IMR-90 (cell line): ENCODE measurements at regions not wholly inside any gene's neighbourhood (a gene's known extent, or its start where the extent isn't known, plus 50 kb on each side); places are given as distances from the start of the nearest gene placed in this dataset.
"Not testable (repeated sequence)": the region's sequence is repeated elsewhere in the genome, so short reads cannot be mapped to it uniquely, and the experiment has no call there.

Source experiments
- ATAC-seq: fragments of 200-7000 bp; cut with Tn5 transposase; 2 replicates; pipeline ENCODE4 v1.9.1; 2020; ENCODE audit warnings: low read depth, mild to moderate bottlenecking, moderate library complexity
- BruUV-seq: library from RNA; stranded (reverse); fragments of 400-500 nt; replicated peaks from 2 replicates; lab custom pipeline; 2021; lab: Mats Ljungman, UMichigan
- CTCF ChIA-PET: fragments of 300-600 bp; formaldehyde crosslinking; extraction: SDS; loops from one replicate; lab custom pipeline; 2021; ENCODE audit warnings: antibody characterized with exemption; lab: Yijun Ruan, JAX
- POLR2A ChIA-PET: fragments of 300-600 bp; sonication (Branson Sonifier 250); formaldehyde crosslinking; loops from one replicate; lab custom pipeline; 2022; ENCODE audit warnings: antibody characterized with exemption; ENCODE audit not compliant: unreplicated experiment; lab: Charles Lee
- DNase-seq: peaks from one replicate; pipeline ENCODE4 v3.0.0; 2013
- H2AFZ ChIP-seq: replicated peaks from 2 replicates; pipeline ENCODE3; 2013; ENCODE audit warnings: low read length, mild to moderate bottlenecking; ENCODE audit not compliant: poor library complexity
- H2AK5ac ChIP-seq: 2 replicates; pipeline ENCODE4 v1.6.1; 2013; ENCODE audit warnings: low read depth, low read length, inconsistent platforms
- H2AK9ac ChIP-seq: replicated peaks from 2 replicates; pipeline ENCODE3; 2013; ENCODE audit warnings: mild to moderate bottlenecking, low read depth, low read length, moderate library complexity; ENCODE audit not compliant: poor library complexity
- H2BK120ac ChIP-seq: 2 replicates; pipeline ENCODE4 v1.6.1; 2013; ENCODE audit warnings: low read depth, low read length, inconsistent platforms
- H2BK15ac ChIP-seq: 3 replicates; pipeline ENCODE4 v1.6.1; 2013; ENCODE audit warnings: low read depth, low read length, inconsistent platforms
- H2BK20ac ChIP-seq: 2 replicates; pipeline ENCODE4 v1.6.1; 2013; ENCODE audit warnings: low read depth, mild to moderate bottlenecking, inconsistent platforms, low read length, moderate library complexity
- H2BK5ac ChIP-seq: 2 replicates; pipeline ENCODE4 v1.6.1; 2013; ENCODE audit warnings: mild to moderate bottlenecking, low read depth, low read length, inconsistent platforms; ENCODE audit not compliant: poor library complexity, severe bottlenecking
- H3K14ac ChIP-seq: replicated peaks from 2 replicates; pipeline ENCODE4 v1.6.1; 2013; ENCODE audit warnings: low read depth, low read length, inconsistent platforms
- H3K18ac ChIP-seq: 2 replicates; pipeline ENCODE4 v1.6.1; 2013; ENCODE audit warnings: low read depth, low read length, control low read depth
- H3K23ac ChIP-seq: 2 replicates; pipeline ENCODE4 v1.6.1; 2013; ENCODE audit warnings: low read depth, low read length, inconsistent platforms
- H3K27ac ChIP-seq: 2 replicates; pipeline ENCODE4 v1.5.1; 2013; ENCODE audit warnings: mild to moderate bottlenecking, control low read depth, low read length; ENCODE audit not compliant: insufficient read depth
- H3K27me3 ChIP-seq: 2 replicates; pipeline ENCODE4 v1.6.1; 2013; ENCODE audit warnings: low read length; ENCODE audit not compliant: control insufficient read depth, insufficient read depth
- H3K36me3 ChIP-seq: 2 replicates; pipeline ENCODE4 v1.6.1; 2013; ENCODE audit warnings: low read length, mixed read lengths; ENCODE audit not compliant: control insufficient read depth, insufficient read depth
- H3K4ac ChIP-seq: 2 replicates; pipeline ENCODE4 v1.6.1; 2013; ENCODE audit warnings: low read depth, low read length, inconsistent platforms
- H3K4me1 ChIP-seq: 2 replicates; pipeline ENCODE4 v1.6.1; 2013; ENCODE audit warnings: low read length, mixed read lengths; ENCODE audit not compliant: control insufficient read depth, insufficient read depth
- H3K4me2 ChIP-seq: 2 replicates; pipeline ENCODE4 v1.6.1; 2013; ENCODE audit warnings: low read depth, mild to moderate bottlenecking, control low read depth, low read length, moderate library complexity
- H3K4me3 ChIP-seq: 2 replicates; pipeline ENCODE4 v1.5.1; 2013; ENCODE audit warnings: low read depth, mild to moderate bottlenecking, control low read depth, low read length, moderate library complexity; ENCODE audit not compliant: insufficient read depth
- H3K56ac ChIP-seq: 2 replicates; pipeline ENCODE4 v1.6.1; 2013; ENCODE audit warnings: low read length, inconsistent platforms; ENCODE audit not compliant: insufficient read depth; ENCODE audit errors: extremely low read depth
- H3K79me1 ChIP-seq, 2 experiments: 2 replicates each; pipeline ENCODE4 v1.6.1; 2013; ENCODE audit warnings: low read length in 2 of 2, inconsistent platforms in 1 of 2, low read depth in 1 of 2
- H3K9ac ChIP-seq: 2 replicates; pipeline ENCODE4 v1.6.1; 2013; ENCODE audit warnings: low read depth, low read length, control low read depth
- H3K9me1 ChIP-seq: 2 replicates; pipeline ENCODE4 v1.6.1; 2013; ENCODE audit warnings: low read length, inconsistent platforms; ENCODE audit not compliant: insufficient read depth
- H3K9me3 ChIP-seq: 2 replicates; pipeline ENCODE4 v1.6.1; 2013; ENCODE audit warnings: low read length; ENCODE audit not compliant: control insufficient read depth, insufficient read depth
- H4K20me1 ChIP-seq: 2 replicates; pipeline ENCODE4 v1.6.1; 2013; ENCODE audit warnings: low read length, inconsistent platforms; ENCODE audit not compliant: insufficient read depth
- H4K5ac ChIP-seq: 2 replicates; pipeline ENCODE4 v1.6.1; 2013; ENCODE audit warnings: mild to moderate bottlenecking, low read depth, low read length, control low read depth
- H4K8ac ChIP-seq, 2 experiments: 2 replicates each; pipeline ENCODE4 v1.6.1; 2013; ENCODE audit warnings: low read depth in 2 of 2, low read length in 2 of 2, control low read depth in 1 of 2, inconsistent platforms in 1 of 2
- H4K91ac ChIP-seq: 2 replicates; pipeline ENCODE4 v1.6.1; 2013; ENCODE audit warnings: low read depth, low read length, inconsistent platforms; ENCODE audit not compliant: insufficient read depth
- CEBPB ChIP-seq: IDR thresholded peaks from 2 replicates; pipeline ENCODE4 v1.6.1; 2012; ENCODE audit warnings: low read depth, low read length, improper control_type of control experiment
- CTCF ChIP-seq: conservative IDR thresholded peaks from 2 replicates; pipeline ENCODE4 v1.5.1; 2012; ENCODE audit warnings: mild to moderate bottlenecking, low read depth, low read length, improper control_type of control experiment
- MAZ ChIP-seq: IDR thresholded peaks from 2 replicates; pipeline ENCODE4 v1.6.1; 2012; ENCODE audit warnings: low read depth, mild to moderate bottlenecking, low read length, improper control_type of control experiment, moderate library complexity, borderline replicate concordance
- MXI1 ChIP-seq: IDR thresholded peaks from 2 replicates; pipeline ENCODE4 v1.6.1; 2012; ENCODE audit warnings: low read depth, mild to moderate bottlenecking, low read length, moderate library complexity, borderline replicate concordance
- POLR2A ChIP-seq: IDR thresholded peaks from 2 replicates; pipeline ENCODE4 v1.6.1; 2012; ENCODE audit warnings: mild to moderate bottlenecking, low read depth, low read length
- RCOR1 ChIP-seq: IDR thresholded peaks from 2 replicates; pipeline ENCODE4 v1.6.1; 2012; ENCODE audit warnings: mild to moderate bottlenecking, low read length, improper control_type of control experiment; ENCODE audit not compliant: insufficient replicate concordance
- SMC3 ChIP-seq: fragments of 150-350 bp; IDR thresholded peaks from 2 replicates; pipeline ENCODE4 v1.6.1; 2016; ENCODE audit warnings: low read depth, mild to moderate bottlenecking, antibody characterized with exemption, low read length, moderate library complexity
- USF2 ChIP-seq: fragments of 150-350 bp; IDR thresholded peaks from 2 replicates; pipeline ENCODE4 v1.6.1; 2017; ENCODE audit warnings: mild to moderate bottlenecking, antibody characterized with exemption, low read length, low read depth
- WGBS, 2 experiments: methylation state at CpG; one replicate each; pipeline versions ENCODE4 v1.1.5 to v1.1.7; 2013; ENCODE audit warnings: missing lambda C conversion rate in 2 of 2; ENCODE audit not compliant: insufficient read length in 1 of 2; ENCODE audit errors: extremely low coverage in 2 of 2; 5-methylcytosine and 5-hydroxymethylcytosine counted together
- dilution Hi-C: fragments of 300-500 bp; cut with HindIII; formaldehyde crosslinking; loops from one replicate; pipeline ENCODE4 v1.14.3; 2018; ENCODE audit warnings: low sequenced_read_pairs; ENCODE audit not compliant: unreplicated experiment
- in situ Hi-C: fragments of 300-500 bp; cut with MboI; formaldehyde crosslinking; loops from 3 replicates; pipeline ENCODE4 v1.14.3; 2019; ENCODE audit warnings: low sequenced_read_pairs, inconsistent platforms, mixed read lengths
- intact Hi-C: fragments of 100-400 bp; cut with micrococcal nuclease; formaldehyde crosslinking; loops from 2 replicates; pipeline ENCODE4 v1.10.0; 2022

- Histone ChIP-seq H4K5ac (no peak overlapping the region), H3K4ac (no peak overlapping the region), H3K14ac (no peak overlapping the region), H4K8ac (no peak overlapping the region), H3K56ac (no peak overlapping the region), H4K91ac (no peak overlapping the region), H4K20me1 (no peaks in the 10 kb centered on the region), H3K79me1 (no peaks in the 10 kb centered on the region), H2AK5ac (no peak overlapping the region), H2AFZ (no peak overlapping the region), H3K27ac (no peak overlapping the region), H2BK15ac (no peak overlapping the region), H2BK20ac (no peak overlapping the region), H3K9me3 (no peaks in the 10 kb centered on the region), H3K9me1 (peaks cover 8% of the 10 kb centered on the region), H2AK9ac (no peak overlapping the region), H3K27me3 (no peaks in the 10 kb centered on the region), H2BK5ac (no peak overlapping the region), H3K4me2 (no peak overlapping the region), H2BK120ac (no peak overlapping the region), H3K23ac (no peak overlapping the region), H3K4me3 (no peak overlapping the region), H3K4me1 (peaks cover 6% of the 10 kb centered on the region), H3K9ac (no peak overlapping the region), H3K18ac (no peak overlapping the region), H3K36me3 (no peaks in the 10 kb centered on the region)
- ChIA-PET POLR2A (interaction anchor here (0.7 kb wide), 1 partner anchor 241 kb away, joined by 5 read pairs; no protein-coding TSS in a partner anchor), CTCF (interaction anchor here (1.3 kb wide), 1 partner anchor 16 kb away, joined by 4 read pairs; no protein-coding TSS in a partner anchor)
- in situ Hi-C loops (no loop called here), dilution Hi-C loops (no loop called here), intact Hi-C loops (no loop called here)
- WGBS, 2 experiments = no CpG with 5 or more reads among the region's 1 CpG
- ATAC-seq = peak; percentile 37
- BruUV-seq = no TSS peak
- TF ChIP-seq MXI1 (no peak), MAZ (no peak), POLR2A (no peak), CEBPB (peak; percentile 68), SMC3 (no peak), USF2 (no peak), RCOR1 (no peak), CTCF (no peak)
- peak; percentile 52 for DNase-seq
Observed at GRCh38 chr12:67716817-67717216, 68.3 kb downstream of the DYRK2 start.

GRCh38 chr12:67719303-67719702 lies 70.8 kb downstream of the DYRK2 start:
- H2AK9ac ChIP-seq, H4K20me1 ChIP-seq, H3K9me3 ChIP-seq, H2BK120ac ChIP-seq, H3K23ac ChIP-seq, H2BK5ac ChIP-seq, H3K36me3 ChIP-seq, H3K4ac ChIP-seq, ATAC-seq, H2AK5ac ChIP-seq, H2AFZ ChIP-seq, dilution Hi-C loops, H2BK15ac ChIP-seq, H3K4me3 ChIP-seq, H3K9ac ChIP-seq, intact Hi-C loops, CTCF ChIA-PET, H3K14ac ChIP-seq, H2BK20ac ChIP-seq, POLR2A ChIA-PET, H3K27me3 ChIP-seq, H3K79me1 ChIP-seq, DNase-seq, H4K91ac ChIP-seq, H3K56ac ChIP-seq, H3K18ac ChIP-seq, H4K8ac ChIP-seq, H3K27ac ChIP-seq, in situ Hi-C loops, H3K4me2 ChIP-seq, BruUV-seq, H4K5ac ChIP-seq: not testable (repeated sequence)
- no CpG with 5 or more reads among the region's 30 CpGs for WGBS, 2 experiments
- Histone ChIP-seq H3K9me1 (peaks cover 11% of the 10 kb centered on the region), H3K4me1 (peaks cover 10% of the 10 kb centered on the region)
